ENCODE measurements at regions not wholly inside any gene's neighbourhood (a gene's known extent, or its start where the extent isn't known, plus 50 kb on each side); places are given as distances from the start of the nearest gene placed in this dataset.

DNA sequence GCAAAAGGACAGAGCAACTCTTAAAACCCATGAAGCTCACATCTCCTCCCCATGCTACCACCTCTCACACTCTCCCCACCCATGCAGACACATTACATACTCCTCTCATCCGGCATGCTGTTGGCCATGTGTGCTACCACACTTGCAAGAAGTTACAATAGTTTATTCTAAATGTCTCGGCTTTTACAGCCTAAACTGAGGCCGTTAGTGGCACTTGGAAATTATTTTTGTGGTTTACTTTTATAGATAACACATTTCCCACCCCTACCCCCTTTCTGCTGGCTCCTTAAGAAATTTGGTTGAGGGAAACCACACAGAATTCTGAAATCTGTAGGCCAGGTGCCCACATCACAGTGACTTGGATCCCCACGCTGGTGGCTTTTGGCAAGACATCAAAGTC is 141.1 kb upstream of the HHIP start:
- TF ChIP-seq EZH2phosphoT487 (IDR thresholded peaks at IDR 0.05; ENCODE audit: borderline replicate concordance, low read length), result no peak
- TF ChIP-seq, protein P1, sequence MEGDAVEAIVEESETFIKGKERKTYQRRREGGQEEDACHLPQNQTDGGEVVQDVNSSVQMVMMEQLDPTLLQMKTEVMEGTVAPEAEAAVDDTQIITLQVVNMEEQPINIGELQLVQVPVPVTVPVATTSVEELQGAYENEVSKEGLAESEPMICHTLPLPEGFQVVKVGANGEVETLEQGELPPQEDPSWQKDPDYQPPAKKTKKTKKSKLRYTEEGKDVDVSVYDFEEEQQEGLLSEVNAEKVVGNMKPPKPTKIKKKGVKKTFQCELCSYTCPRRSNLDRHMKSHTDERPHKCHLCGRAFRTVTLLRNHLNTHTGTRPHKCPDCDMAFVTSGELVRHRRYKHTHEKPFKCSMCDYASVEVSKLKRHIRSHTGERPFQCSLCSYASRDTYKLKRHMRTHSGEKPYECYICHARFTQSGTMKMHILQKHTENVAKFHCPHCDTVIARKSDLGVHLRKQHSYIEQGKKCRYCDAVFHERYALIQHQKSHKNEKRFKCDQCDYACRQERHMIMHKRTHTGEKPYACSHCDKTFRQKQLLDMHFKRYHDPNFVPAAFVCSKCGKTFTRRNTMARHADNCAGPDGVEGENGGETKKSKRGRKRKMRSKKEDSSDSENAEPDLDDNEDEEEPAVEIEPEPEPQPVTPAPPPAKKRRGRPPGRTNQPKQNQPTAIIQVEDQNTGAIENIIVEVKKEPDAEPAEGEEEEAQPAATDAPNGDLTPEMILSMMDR (IDR thresholded peaks at IDR 0.05; ENCODE audit: low read depth, low read length, poor library complexity, severe bottlenecking), result no peak

Data from DOHH2 (cell line).